HEK293 (cell line): ENCODE measurements at regions not wholly inside any gene's neighbourhood (a gene's known extent, or its start where the extent isn't known, plus 50 kb on each side); places are given as distances from the start of the nearest gene placed in this dataset.
"Not testable (repeated sequence)": the region's sequence is repeated elsewhere in the genome, so short reads cannot be mapped to it uniquely, and the experiment has no call there.

ENCODE experiments used
- CTCF ChIA-PET: fragments of 350-600 bp; formaldehyde crosslinking; extraction: SDS; loops from one replicate; lab custom pipeline; 2021; ENCODE audit warnings: antibody characterized with exemption; lab: Yijun Ruan, JAX
- POLR2A ChIA-PET: fragments of 300-600 bp; formaldehyde crosslinking; extraction: SDS; loops from one replicate; lab custom pipeline; 2020; ENCODE audit warnings: antibody characterized with exemption, inconsistent platforms; lab: Yijun Ruan, JAX
- H3K27ac ChIP-seq: fragments of 200-500 bp; sonication (Bioruptor generic); 2 replicates; pipeline ENCODE4 v1.5.1; 2014; ENCODE audit warnings: low read depth, low read length, control low read depth, inconsistent platforms; ENCODE audit errors: extremely low read depth
- H3K36me3 ChIP-seq, 2 experiments: fragments of 200-500 bp in 1 of 2; sonication (Bioruptor generic) in 1 of 2; 1 replicate in 1 of 2; 2 replicates in 1 of 2; pipeline ENCODE4 v1.5.1; 2014 to 2017; ENCODE audit warnings: inconsistent platforms in 2 of 2, low read length in 2 of 2; ENCODE audit not compliant: control insufficient read depth in 2 of 2, insufficient read depth in 1 of 2
- H3K4me1 ChIP-seq: fragments of 200-500 bp; sonication (Bioruptor generic); 2 replicates; pipeline ENCODE4 v1.5.1; 2014; ENCODE audit warnings: mild to moderate bottlenecking, low read length, inconsistent platforms; ENCODE audit not compliant: control insufficient read depth, insufficient read depth
- H3K4me3 ChIP-seq: 2 replicates; pipeline ENCODE4 v1.5.1; 2011; ENCODE audit warnings: low read depth, mild to moderate bottlenecking, control low read depth, low read length, moderate library complexity
- H3K9me3 ChIP-seq: fragments of 200-500 bp; sonication (Bioruptor generic); 2 replicates; pipeline ENCODE4 v1.5.1; 2014; ENCODE audit warnings: low read depth, low read length, inconsistent platforms; ENCODE audit not compliant: control insufficient read depth, insufficient read depth
- ATF2 ChIP-seq: fragments of 450-650 bp; formaldehyde crosslinking; IDR thresholded peaks from 2 replicates; pipeline ENCODE4 v1.5.1; 2016; ENCODE audit warnings: missing biosample characterization, missing genetic modification characterization, low read depth
- KLF8 ChIP-seq: fragments of 450-650 bp; formaldehyde crosslinking; IDR thresholded peaks from 2 replicates; pipeline ENCODE4 v1.5.1; 2016; ENCODE audit warnings: missing biosample characterization, missing genetic modification characterization
- OSR2 ChIP-seq: fragments of 450-650 bp; formaldehyde crosslinking; IDR thresholded peaks from 2 replicates; pipeline ENCODE4 v1.5.1; 2016; ENCODE audit warnings: missing biosample characterization, missing genetic modification characterization
- WT1 ChIP-seq: fragments of 450-650 bp; formaldehyde crosslinking; IDR thresholded peaks from 2 replicates; pipeline ENCODE4 v1.5.1; 2016; ENCODE audit warnings: missing biosample characterization, missing genetic modification characterization
- ZBTB48 ChIP-seq: fragments of 450-650 bp; formaldehyde crosslinking; IDR thresholded peaks from 2 replicates; pipeline ENCODE4 v1.5.1; 2016; ENCODE audit warnings: missing biosample characterization, missing genetic modification characterization
- ZBTB8A ChIP-seq: fragments of 450-650 bp; formaldehyde crosslinking; IDR thresholded peaks from 2 replicates; pipeline ENCODE4 v1.5.1; 2016; ENCODE audit warnings: missing biosample characterization, missing genetic modification characterization
- ZNF140 ChIP-seq: fragments of 450-650 bp; formaldehyde crosslinking; IDR thresholded peaks from 2 replicates; pipeline ENCODE4 v1.5.1; 2016; ENCODE audit warnings: missing biosample characterization, missing genetic modification characterization
- ZNF146 ChIP-seq: fragments of 450-650 bp; formaldehyde crosslinking; IDR thresholded peaks from 2 replicates; pipeline ENCODE4 v1.5.1; 2016; ENCODE audit warnings: missing biosample characterization, missing genetic modification characterization
- ZNF169 ChIP-seq: fragments of 450-650 bp; formaldehyde crosslinking; IDR thresholded peaks from 2 replicates; pipeline ENCODE4 v1.5.1; 2016; ENCODE audit warnings: missing biosample characterization, missing genetic modification characterization
- ZNF174 ChIP-seq: fragments of 450-650 bp; formaldehyde crosslinking; IDR thresholded peaks from 2 replicates; pipeline ENCODE4 v1.5.0; 2017; ENCODE audit warnings: missing biosample characterization, mild to moderate bottlenecking, missing genetic modification characterization
- ZNF302 ChIP-seq: fragments of 450-650 bp; formaldehyde crosslinking; IDR thresholded peaks from 2 replicates; pipeline ENCODE4 v1.5.1; 2016; ENCODE audit warnings: missing biosample characterization, missing genetic modification characterization, low read depth
- ZNF416 ChIP-seq: fragments of 450-650 bp; formaldehyde crosslinking; IDR thresholded peaks from 2 replicates; pipeline ENCODE4 v1.5.1; 2016; ENCODE audit warnings: missing biosample characterization, missing genetic modification characterization
- ZNF555 ChIP-seq: fragments of 450-650 bp; formaldehyde crosslinking; conservative IDR thresholded peaks from 2 replicates; pipeline ENCODE4 v1.5.1; 2017; ENCODE audit warnings: missing biosample characterization, mild to moderate bottlenecking, missing genetic modification characterization, inconsistent platforms
- ZNF600 ChIP-seq: fragments of 450-650 bp; formaldehyde crosslinking; IDR thresholded peaks from 2 replicates; pipeline ENCODE4 v1.5.1; 2016; ENCODE audit warnings: missing biosample characterization, missing genetic modification characterization
- ZNF629 ChIP-seq: fragments of 450-650 bp; formaldehyde crosslinking; IDR thresholded peaks from 2 replicates; pipeline ENCODE4 v1.5.1; 2017; ENCODE audit warnings: missing biosample characterization, missing genetic modification characterization
- ZNF677 ChIP-seq: fragments of 450-650 bp; IDR thresholded peaks from 2 replicates; pipeline ENCODE4 v1.5.0; 2018; ENCODE audit warnings: missing biosample characterization, mild to moderate bottlenecking, missing genetic modification characterization, moderate library complexity

- TF ChIP-seq OSR2 (tag by site-specific recombination), result peak; percentile 67
- peak; percentile 47; the same call in 1 of the 2 replicates for TF ChIP-seq ZBTB48 (tag by site-specific recombination)
- TF ChIP-seq WT1 (tag by site-specific recombination), result 0 out of 2 replicates have a peak, but pooled peaks have one; percentile 12
- TF ChIP-seq ZNF555 (tag by site-specific recombination), result no peak
- 0 out of 2 replicates have a peak, but pooled peaks have one; percentile 9 for TF ChIP-seq ZNF629 (tag by site-specific recombination)
Measured at GRCh38 chr1:203408486-203409481, 57.9 kb upstream of the FMOD start (continued).

GRCh38 chr1:203410182-203410900, 59.4 kb upstream of the FMOD start:
- CTCF ChIA-PET, result interaction anchor here (0.6 to 1.1 kb wide), 2 partner anchors 78 to 352 kb away, joined by 3 read pairs; no protein-coding TSS in a partner anchor
- H3K9me3 ChIP-seq, result no peaks in the 10 kb centered on the region
- TF ChIP-seq ZNF416 (tag by site-specific recombination), result no peak
- no peak for TF ChIP-seq ZNF140 (tag by site-specific recombination)
- TF ChIP-seq ZNF600, result no peak
- no peak for TF ChIP-seq ZNF174 (tag by site-specific recombination)
- no peak for TF ChIP-seq ZNF302 (tag by site-specific recombination)
- H3K27ac ChIP-seq, result no peak overlapping the region
- POLR2A ChIA-PET, result interaction anchor here (0.8 kb wide), 1 partner anchor 45 kb away, joined by 3 read pairs; no protein-coding TSS in a partner anchor
- H3K36me3 ChIP-seq, result no peaks in the 10 kb centered on the region
- H3K4me1 ChIP-seq, result no peaks in the 10 kb centered on the region
- no peak overlapping the region for H3K4me3 ChIP-seq

- CTCF ChIA-PET, POLR2A ChIA-PET, H3K4me3 ChIP-seq, H3K36me3 ChIP-seq, H3K4me1 ChIP-seq, H3K27ac ChIP-seq, H3K9me3 ChIP-seq: not testable (repeated sequence)
Measured at GRCh38 chr1:203411431-203411830, 60.5 kb upstream of the FMOD start.

GRCh38 chr1:203419558-203419957, 56.0 kb upstream of the PRELP start:
- H3K9me3 ChIP-seq, result no peaks in the 10 kb centered on the region
- H3K4me1 ChIP-seq, result no peaks in the 10 kb centered on the region
- no peak overlapping the region for H3K27ac ChIP-seq
- H3K36me3 ChIP-seq, result no peaks in the 10 kb centered on the region
- ChIA-PET POLR2A (no interaction called here), CTCF (no interaction called here)
- H3K4me3 ChIP-seq, result no peak overlapping the region
- no peak for TF ChIP-seq ZBTB8A (tag by site-specific recombination)
- no peak for TF ChIP-seq ZNF146 (tag by site-specific recombination)
- TF ChIP-seq ATF2, result peak; percentile 63
- TF ChIP-seq ZNF169, result no peak
- TF ChIP-seq KLF8 (tag by site-specific recombination), result no peak
- no peak for TF ChIP-seq ZNF677 (tag by site-specific recombination)
